Esophagus muscularis mucosa (tissue), 4 donors: ENCODE measurements at regions not wholly inside any gene's neighbourhood (a gene's known extent, or its start where the extent isn't known, plus 50 kb on each side); places are given as distances from the start of the nearest gene placed in this dataset.

Experiments used
- EP300 ChIP-seq: sonication (generic); formaldehyde crosslinking; IDR thresholded peaks from one replicate; pipeline ENCODE4 v1.6.1; 2017; ENCODE audit warnings: antibody characterized with exemption
- POLR2A ChIP-seq: fragments of 450-650 bp; IDR thresholded peaks from one replicate; pipeline ENCODE4 v1.6.1; 2017; ENCODE audit warnings: antibody characterized with exemption, moderate library complexity, mild to moderate bottlenecking, low read depth
- POLR2AphosphoS5 ChIP-seq, 2 donors: sonication (generic); formaldehyde crosslinking; IDR thresholded peaks; one replicate each; pipeline ENCODE4 v1.6.1; 2017; ENCODE audit warnings: antibody characterized with exemption in 2 of 2
- TF ChIP-seq, protein P1 (sequence below), 3 experiments: fragments of 200-600 bp in 2 of 3; fragments of 450-650 bp in 1 of 3; sonication (generic) in 2 of 3; IDR thresholded peaks; one replicate each; pipeline ENCODE4 v1.5.1; 2017 to 2019; ENCODE audit warnings: antibody characterized with exemption in 3 of 3, mild to moderate bottlenecking in 2 of 3, moderate library complexity in 1 of 3

DNA sequence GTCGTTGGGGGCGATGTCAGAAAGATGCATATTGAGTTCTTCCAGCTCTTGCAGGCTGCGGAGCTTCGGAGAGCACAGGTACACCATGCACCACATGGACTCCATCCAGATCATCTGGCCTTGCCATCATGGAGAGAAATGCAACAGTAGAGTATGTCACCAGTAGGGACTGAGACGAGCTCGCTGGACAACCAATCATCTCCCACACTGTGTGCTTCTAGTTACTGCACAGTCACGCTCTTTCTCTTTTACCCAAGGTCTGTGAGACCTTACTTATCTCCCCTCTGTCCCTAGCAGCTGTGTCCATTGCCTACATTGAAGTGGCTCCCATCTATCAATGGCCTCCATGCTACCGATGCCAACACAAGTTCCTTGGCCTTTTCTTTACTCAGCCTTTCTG is 90.5 kb downstream of the C13orf42 start:
- no peak for TF ChIP-seq POLR2AphosphoS5 (IDR thresholded peaks at IDR 0.05)
- TF ChIP-seq EP300, result no peak
- TF ChIP-seq, protein P1, sequence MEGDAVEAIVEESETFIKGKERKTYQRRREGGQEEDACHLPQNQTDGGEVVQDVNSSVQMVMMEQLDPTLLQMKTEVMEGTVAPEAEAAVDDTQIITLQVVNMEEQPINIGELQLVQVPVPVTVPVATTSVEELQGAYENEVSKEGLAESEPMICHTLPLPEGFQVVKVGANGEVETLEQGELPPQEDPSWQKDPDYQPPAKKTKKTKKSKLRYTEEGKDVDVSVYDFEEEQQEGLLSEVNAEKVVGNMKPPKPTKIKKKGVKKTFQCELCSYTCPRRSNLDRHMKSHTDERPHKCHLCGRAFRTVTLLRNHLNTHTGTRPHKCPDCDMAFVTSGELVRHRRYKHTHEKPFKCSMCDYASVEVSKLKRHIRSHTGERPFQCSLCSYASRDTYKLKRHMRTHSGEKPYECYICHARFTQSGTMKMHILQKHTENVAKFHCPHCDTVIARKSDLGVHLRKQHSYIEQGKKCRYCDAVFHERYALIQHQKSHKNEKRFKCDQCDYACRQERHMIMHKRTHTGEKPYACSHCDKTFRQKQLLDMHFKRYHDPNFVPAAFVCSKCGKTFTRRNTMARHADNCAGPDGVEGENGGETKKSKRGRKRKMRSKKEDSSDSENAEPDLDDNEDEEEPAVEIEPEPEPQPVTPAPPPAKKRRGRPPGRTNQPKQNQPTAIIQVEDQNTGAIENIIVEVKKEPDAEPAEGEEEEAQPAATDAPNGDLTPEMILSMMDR (IDR thresholded peaks at IDR 0.05), result no peak
- TF ChIP-seq POLR2A, result no peak
